GM19468 (cell line): ENCODE measurements at regions not wholly inside any gene's neighbourhood (a gene's known extent, or its start where the extent isn't known, plus 50 kb on each side); places are given as distances from the start of the nearest gene placed in this dataset.
A peak's percentile ranks its signal among the peaks of the same experiment; 100 is the strongest.

Experiments
- ATAC-seq: cut with Tn5 transposase; IDR thresholded peaks from one replicate; pipeline ENCODE4 v1.9.1; 2021; ENCODE audit warnings: mild to moderate bottlenecking, moderate library complexity, moderate number of reproducible peaks; ENCODE audit not compliant: unreplicated experiment; ENCODE audit errors: extremely low read depth

DNA sequence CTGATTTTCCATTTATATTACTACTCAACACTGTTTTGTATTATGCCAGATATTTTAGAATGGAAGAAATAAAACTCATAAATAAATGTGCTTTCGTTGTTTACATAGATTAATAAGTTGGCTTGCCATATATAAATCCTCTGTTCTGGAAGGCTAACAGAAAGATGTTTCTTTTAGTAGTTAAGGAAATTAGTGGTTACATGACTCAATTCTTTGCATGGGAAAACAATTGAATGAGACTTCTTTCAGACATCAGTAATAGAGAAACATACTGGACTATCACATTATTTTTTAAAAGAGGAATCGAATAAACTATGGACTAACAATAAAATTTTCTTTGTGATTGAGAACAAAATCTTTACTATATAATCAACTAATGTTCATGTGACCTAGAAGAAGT lies 336.5 kb downstream of the KCNS3 start:
- ATAC-seq = no peak

DNA sequence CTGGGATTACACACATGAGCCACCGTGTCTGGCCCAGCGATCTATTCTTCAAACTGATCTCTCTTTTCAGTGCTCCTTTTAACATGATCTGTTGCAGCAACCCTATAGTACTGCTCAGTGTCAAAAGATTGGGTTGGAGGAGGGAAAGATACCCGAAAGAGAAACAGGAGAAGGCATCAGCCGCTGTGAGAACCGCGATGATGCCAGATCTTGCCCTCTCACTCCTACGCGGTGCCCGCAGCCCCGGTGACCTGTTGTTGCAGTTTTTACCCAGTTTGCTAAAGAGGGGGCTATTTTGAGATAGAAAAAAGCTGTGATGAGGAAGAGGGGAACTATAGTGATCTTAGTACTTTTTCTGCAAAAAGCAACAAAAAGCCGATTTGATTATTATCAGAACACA lies 335.5 kb downstream of the KCNS3 start:
- ATAC-seq = no peak

DNA sequence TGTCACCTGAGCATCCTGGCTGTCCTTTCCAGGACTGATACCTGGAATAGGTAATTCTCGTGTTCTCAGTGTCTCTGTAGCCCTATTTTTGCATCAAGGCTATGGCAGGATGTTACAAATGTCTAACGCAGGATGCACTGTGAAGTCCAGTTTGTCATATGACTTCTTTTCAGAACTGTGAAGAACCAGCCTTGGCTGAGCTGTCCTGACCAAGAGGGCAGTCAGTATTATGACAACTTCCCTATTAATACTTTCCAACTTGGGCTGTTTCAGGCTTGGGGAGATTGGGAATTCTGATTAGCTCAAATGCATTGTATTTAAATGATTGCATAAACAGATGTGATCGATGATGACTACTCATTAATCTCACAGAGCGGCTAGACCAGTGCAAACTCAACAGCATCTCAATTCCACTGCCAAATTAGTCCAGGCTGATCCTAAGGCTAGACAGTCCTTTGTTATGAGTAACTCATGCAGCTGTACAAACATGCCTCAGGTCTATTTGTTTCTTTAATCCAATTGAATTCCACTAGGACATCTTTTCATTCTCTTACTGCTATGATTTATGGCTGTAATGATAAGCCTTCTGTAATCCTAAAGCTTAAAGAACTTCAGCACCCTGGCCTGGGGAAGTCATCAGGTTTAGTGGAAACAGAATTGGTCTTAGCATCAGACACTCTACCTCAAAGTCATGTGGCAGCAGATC lies 331.6 kb downstream of the KCNS3 start:
- no peak for ATAC-seq

DNA sequence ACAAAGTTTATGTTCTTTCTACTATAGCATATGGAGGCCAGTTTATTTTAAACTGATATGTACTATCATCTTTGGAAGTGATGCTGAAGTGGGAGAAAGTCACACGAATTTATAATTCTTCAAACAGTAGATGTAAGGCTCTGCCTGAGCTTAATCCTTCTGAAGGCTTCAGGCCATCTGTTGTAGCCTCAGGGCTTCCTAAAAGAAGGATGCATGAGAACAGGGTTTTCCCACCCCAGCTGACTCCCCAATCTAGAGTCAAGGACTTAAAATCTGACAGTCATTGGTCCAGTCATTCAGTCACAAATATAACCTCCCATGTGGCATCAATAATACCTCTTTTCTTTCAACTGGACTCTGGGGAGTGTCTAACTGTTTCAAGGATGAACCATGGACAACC lies 330.5 kb downstream of the KCNS3 start:
- ATAC-seq = no peak

DNA sequence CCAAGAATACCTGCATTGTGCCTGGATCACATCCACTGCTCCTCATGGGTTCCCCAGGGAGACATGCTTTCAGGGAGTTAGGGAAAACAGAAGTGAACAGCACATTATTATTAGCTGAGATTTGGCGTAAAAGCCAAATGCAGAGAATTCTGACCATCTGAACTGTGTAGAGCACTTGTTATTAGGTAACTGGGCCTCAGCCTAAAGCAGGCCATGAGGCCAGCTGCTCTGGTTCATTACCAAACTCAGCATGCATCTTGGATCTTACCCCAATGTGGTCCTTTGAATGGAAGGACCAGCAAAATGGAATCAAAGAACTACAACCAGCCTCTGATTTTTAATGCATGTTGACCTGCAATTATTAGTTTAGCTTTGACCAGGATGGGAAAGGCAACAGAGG lies 322.3 kb downstream of the KCNS3 start:
- no peak for ATAC-seq

DNA sequence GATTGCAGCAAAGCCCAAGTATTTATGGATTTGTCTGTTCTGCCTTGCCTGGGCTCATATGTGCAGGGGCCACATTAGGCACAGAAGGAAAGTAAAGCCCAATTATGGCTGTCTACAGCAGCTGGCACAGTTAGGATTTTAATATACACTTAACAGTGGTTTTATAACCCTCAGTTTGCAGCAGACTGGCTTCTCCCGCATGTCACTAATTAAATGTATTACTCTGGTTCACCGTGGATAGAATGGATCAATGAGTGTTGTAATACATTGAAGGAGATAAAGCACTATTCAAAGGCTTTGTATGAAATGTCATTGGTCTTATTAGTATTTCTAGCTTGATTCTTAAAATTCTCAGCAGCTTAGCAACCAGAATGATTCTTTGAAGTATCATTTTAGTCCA lies 320.2 kb downstream of the KCNS3 start:
- ATAC-seq = no peak

DNA sequence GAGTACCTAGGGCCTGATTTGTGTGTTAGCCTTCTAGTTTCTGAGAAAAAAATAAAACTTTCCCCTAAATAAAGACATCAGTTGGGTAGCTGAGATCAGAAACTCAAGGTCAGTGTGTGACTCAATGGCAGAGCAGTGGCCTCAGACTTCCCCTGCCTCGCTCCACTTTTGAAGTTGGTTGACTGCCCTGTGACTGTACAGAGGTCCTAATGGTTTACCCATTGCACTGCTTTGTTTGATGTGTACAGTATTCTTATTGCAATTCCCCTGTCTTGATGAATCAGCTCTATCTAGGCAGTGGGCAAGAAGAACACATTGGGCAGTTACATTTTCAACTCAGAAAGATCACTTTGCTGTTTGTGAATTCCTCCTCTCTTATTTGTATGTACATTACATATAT lies 315.7 kb downstream of the KCNS3 start:
- no peak for ATAC-seq

DNA sequence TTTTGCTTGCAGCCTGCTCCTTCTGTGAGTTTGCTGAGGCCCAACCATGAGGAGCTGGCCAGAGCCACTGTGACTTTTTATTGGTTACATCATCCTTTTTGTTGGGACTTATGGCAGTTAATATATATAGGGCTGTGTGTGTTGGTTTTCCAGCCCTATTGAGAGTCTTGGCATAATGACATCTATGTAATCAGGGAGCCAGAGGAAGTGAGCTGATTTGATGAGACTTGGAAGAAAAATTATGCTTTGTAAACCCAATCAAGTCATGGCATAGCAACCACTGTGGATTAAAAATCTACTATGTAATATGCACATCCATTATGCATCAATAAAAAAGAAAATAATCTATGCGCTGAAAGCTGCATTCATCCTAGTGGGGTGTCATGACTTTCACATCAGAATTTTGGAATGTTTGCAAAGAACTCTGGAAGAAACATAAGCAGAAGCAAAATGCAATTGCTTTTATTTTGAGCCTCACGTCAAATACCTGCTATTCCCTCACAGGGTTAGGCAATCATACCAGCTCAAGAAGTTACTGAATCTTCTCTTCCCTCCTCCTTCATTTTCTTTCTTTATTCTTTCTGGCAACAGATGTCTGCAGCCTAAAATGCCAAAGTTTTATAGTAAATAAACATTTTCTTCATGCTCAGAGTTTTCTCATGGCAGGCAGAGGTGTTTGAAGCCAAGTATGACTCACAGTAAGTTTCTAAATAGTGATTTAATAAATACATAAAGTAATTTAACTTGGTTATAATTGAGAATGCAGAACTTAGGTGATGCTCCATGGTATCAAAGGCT lies 308.5 kb downstream of the KCNS3 start:
- ATAC-seq = no peak

DNA sequence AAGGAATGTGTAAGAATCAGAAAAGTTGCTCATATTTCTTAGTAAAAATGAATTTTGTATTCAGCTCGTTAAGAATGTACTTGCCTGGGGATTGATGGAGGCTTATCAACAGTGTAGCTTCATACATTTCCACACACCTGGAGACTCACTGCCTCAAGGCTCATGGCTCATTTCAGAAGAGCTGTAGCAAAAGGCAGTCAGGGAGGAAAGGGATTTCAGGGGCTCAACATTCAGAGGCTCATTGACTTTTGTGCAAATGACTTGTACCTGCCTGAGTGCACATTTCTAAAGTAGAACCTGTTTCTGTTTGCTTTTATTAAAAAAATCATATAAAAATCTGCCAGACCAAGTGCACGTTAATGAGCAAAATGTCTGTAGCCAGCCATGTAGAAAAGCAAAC lies 304.4 kb downstream of the KCNS3 start:
- ATAC-seq = no peak

DNA sequence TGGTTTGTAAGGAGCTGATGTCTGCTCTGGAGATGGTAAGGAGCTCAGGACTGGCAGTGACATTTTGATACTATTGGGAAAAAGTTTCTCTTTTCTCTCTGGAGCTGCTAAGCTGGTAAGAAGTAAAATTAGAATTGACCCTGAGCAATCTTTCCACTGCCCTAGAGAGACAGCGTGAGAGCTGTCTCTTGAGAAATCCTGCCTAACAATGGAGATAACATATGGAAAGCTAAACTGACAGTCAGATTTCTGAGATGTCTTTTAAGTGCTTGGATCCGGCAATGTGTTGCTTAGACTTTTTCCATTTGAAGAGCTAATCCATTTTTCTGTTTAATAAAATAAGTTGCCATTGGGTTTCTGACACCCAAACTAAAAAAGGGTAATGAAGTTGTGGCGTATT lies 302.4 kb downstream of the KCNS3 start:
- no peak for ATAC-seq

DNA sequence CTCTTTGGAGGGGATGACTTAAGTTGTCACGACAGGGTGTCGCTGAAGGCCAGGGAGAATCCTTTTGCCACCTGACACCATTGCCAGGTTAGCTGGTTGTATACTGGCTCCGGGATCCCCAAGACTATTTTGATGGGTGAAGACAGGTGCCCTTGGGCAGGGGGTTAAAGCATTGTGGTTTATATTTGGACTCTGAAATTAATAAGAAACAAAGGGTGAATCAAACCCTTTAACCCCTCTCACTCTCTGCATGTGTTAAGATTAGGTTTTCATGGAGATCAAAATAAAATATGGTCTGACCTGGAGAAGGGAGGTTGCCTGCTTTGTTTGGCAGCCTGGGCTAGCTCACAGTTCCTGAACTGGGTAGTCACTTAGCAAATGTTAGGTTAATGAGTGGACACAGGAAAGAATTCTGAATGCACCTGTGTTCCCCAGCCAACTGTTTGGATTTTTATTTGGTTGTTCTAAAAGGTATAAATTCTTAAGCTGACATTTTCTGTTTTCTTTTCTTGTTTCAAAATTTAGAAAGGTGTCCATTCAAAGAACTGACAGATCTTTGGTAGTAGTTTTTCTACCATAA lies 301.7 kb downstream of the KCNS3 start:
- ATAC-seq = no peak

DNA sequence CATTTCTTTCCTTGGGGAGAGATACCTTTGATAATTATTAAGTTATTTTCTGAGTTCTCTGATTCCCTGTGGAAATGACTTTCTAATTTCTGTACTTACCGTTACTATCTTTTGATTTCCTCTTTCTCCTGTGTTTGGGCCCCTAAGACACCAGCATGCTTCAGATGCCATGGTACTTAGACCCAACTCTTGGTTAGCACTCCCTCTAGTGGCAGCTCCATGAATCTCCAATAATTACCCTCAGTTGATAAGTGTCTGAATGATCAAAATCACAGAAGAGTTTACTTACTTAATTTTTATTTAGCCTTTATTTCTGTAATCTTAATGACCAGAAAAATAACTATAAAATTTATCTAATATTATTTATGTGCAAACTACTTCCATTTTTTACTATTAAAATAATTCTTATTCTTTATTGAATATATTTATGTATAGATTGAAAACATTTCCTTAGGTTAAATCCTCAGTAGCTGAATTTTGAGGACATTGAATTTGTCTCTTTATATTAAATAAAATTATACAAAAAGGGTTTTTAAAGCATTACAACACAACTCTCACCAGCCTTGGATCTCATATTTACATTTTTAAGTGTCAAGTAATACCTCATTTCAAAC lies 300.4 kb downstream of the KCNS3 start:
- ATAC-seq = peak; percentile 86

DNA sequence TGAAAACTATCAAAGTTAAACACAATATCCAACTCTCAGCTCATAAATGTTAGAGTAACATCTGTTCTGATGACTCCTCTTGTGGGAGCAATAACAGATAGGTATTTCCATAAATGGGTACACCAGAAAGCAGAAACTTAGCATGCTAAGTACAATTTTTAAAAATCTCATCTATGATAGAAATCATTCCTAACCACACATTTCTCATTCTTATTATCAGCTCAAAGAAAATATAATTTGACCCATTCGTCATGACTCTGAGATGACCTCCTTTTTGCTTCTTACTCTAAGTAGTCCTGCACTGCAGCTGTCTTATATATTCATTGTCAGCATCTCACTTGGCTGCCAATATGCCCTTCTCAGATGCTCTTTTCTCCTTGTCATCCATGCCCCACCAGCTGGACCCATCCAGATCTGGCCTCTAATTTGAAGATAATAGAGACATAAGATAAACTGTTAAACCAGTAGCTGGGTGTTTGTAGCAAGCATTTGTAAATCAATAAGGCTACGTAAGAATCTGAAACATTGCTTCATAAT lies 298.3 kb downstream of the KCNS3 start:
- no peak for ATAC-seq

DNA sequence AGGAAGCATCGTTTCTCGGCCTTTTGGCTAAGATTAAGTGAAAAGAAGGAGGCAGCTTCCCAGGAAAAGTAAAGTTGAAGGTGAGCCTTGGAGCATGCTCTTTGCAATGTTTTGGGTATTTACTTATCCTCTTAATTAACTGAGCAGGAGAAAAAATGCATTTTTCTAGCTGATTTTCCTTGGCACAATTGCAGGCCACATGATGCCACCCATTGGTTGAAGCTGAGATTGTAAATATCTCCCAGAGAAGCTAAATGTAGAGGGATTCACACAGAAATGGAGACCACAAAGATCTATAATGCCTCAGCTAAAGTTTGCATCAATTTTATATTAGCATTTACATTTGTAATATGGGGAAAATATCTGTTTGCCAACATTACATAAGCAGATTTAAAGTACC lies 294.1 kb downstream of the KCNS3 start:
- no peak for ATAC-seq

DNA sequence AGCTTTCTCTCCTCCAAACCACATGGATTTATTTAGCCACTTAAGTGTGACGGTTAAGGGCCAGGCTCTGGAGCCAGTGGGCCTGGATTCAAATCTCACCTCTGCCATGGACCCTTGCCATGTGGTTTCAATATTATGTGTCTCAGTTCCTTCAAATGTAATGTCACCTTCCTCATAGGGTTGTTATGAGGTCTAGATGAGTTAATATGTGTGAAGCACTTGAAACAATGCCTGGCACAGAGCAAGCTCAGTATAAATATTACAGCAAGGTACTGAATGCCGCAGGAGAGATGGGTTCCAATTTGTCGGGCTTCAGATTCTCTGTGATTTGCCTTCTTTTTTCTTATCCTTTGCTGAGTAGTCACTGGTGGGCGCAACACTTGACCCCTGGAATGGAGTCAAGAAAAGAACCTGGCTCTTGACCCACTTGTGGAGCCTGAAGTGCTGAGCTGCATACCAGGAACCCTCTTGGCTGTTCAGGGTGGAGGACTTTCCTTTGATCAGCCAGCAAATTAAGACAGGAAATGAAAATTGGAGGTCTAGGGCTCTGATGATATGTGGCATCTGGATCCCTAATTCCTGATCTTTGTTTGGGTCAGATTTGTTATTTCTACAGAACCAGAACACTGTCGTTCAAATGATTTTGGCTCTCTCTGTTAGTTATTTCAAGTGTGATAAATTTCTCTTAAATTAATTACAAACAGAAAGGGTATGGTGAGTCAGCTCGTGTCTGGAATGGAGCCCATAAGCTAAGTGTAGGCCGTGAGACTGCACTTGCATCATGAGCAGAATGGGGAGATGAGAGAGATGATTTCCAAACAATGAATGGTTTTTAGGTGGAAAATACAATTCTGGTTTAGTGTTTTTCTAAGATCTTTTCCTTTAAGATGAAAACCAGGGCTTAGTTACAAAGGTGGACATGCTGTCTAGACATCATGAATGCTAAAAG lies 293.0 kb downstream of the KCNS3 start:
- ATAC-seq = no peak

DNA sequence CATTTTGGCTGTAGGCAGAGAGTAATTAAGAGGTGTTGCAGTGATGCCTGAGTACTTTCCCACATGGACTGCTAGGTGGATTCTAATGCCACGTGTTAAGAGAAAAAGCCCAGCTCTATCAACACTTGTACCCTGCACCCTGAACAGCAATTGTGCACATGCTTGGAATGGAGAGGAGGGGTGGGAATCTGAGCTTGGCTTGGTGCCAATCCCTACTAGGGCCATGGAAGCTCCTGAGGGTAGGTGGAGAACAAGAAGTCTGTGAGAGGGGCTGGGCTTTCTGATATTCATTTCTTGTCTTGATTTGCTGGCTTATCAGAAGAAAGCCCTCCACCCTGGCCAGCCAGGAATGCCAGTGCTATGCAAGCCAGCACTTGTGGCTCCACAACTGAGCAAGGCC lies 292.2 kb downstream of the KCNS3 start:
- ATAC-seq = no peak

DNA sequence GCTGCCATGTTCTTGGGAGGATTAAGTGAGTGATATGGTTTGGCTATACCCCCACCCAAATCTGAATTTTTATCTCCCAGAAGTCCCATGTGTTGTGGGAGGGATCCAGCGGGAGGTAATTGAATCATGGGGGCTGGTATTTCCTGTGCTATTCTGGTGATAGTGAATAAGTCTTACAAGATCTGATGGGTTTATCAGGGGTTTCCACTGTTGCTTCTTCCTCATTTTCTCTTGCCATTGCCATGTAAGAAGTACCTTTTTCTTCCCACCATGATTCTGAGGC lies 291.4 kb downstream of the KCNS3 start:
- no peak for ATAC-seq

DNA sequence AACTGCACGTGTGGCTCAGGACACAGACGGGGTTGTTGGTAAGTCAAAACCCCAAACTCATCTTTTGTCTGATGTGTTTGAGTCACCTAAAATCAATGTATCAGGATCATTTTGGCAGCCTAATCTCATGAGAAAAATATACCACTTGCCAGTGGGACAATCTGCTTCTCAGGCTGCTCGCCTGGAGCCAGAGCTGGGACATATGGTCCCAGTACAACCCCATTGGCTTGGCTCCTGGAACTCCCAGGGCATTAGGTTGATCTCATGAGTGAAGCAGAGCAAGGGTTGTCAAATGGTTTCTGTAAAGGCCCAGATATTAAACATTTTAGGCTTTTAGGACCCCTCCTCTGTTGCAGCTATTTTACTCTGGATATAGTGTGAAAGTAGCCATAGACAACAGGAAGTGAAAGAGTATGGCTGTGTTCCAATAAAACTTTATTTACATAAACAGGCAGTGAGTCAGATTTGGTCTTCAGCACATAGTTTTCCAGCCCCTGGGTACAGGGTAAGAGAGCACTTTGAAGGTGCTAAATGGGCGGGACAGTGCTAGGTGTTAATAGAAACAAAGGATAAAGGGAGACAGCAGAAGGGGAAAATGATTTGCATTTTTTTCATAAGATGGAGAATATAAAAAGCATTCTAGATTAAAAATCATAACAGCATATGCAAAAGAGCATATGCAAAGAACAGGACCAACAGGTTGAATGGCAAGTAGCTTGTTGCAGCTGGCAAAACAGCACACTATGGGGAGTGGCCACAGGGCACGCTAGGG lies 290.8 kb downstream of the KCNS3 start:
- no peak for ATAC-seq

DNA sequence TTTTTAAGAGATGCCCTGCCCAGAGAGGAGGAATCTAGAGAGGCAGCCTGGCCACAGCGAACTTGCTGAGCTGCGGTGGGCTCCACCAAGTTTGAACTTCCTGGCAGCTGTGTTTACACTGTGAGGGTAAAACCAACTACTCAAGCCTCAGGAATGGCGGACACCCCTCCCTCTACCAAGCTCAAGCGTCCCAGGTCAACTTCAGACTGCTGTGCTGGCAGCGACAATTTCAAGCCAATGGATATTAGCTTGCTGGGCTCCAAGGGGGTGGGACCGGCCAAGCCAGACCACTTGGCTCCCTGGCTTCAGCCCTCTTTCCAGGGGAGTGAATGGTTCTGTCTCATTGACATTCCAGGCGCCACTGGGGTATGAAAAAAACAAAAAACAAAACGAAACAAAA lies 289.4 kb downstream of the KCNS3 start:
- no peak for ATAC-seq
